SIG-M5 treated with dmso at 0.1 percent for 504 hours (cell line): ENCODE measurements at regions not wholly inside any gene's neighbourhood (a gene's known extent, or its start where the extent isn't known, plus 50 kb on each side); places are given as distances from the start of the nearest gene placed in this dataset.

Experiments used
- DNase-seq: peaks from one replicate; lab custom pipeline; 2025; ENCODE audit not compliant: unreplicated experiment; lab: John Stamatoyannopoulos, UW

DNA sequence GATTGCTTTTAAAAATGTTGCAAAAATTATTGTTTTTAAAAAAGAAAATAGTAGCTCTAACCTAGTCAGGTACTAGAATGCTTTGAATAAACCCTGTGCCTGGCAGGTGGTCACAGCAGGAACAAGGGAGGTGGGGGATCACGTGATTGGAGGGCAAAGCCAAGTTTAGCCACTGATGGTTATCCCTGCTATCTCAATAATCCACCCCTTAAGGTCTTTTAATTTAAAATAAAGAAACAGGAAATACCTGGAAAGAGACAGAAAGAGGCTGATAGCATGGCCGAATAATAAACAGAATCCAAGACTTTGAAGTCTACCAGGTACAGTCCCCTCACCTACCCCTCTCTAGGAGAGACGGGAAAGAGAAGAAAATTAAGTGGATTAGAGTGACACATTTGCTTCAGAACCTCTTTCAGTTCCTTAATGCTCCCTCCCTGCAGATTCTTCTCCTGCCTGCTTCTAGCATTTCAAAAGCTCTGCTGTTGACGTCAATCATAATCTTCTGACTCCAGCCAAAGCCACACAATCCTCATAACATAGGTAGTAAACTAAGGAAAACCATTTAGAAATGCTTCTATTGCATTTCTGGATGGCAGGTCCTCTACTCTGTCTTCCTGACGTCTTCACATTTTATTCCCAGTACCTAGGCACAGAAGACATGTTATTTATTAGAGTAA, 303.4 kb upstream of the MME start:
- DNase-seq: peak; percentile 3

DNA sequence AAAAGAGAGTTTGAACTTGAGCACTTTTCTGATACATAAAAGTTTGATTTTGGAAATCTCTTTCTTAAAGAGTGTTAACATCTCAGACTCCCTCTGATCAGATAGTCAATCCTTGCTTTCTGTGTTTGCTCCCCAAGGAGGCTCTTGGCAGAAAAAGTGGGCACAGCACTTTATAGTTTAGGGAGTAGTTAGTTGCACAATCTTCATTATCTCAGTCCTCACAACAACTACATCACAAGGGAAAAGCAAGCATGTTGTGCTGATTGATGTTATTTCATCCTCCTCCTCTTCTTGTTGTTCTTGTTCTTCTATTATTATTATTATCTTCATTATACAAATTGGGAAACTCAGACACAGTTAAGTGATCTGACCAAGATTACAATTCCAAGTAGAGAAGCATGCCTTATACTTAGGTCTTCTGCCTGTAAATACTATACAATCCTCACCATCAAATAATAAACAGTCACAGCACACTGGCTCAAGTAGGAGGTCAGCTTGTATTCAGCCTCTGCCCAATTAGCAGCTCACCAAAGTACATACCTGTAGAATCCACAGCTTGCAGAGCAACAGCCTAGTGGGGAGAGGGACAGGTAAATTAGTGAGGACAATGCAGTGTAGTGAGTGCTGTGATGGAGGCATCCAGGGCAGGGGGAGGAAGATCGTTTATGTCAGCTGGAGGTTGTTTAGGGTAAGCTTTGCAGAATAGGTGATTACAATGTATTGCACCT, 304.1 kb upstream of the MME start:
- no peak for DNase-seq

DNA sequence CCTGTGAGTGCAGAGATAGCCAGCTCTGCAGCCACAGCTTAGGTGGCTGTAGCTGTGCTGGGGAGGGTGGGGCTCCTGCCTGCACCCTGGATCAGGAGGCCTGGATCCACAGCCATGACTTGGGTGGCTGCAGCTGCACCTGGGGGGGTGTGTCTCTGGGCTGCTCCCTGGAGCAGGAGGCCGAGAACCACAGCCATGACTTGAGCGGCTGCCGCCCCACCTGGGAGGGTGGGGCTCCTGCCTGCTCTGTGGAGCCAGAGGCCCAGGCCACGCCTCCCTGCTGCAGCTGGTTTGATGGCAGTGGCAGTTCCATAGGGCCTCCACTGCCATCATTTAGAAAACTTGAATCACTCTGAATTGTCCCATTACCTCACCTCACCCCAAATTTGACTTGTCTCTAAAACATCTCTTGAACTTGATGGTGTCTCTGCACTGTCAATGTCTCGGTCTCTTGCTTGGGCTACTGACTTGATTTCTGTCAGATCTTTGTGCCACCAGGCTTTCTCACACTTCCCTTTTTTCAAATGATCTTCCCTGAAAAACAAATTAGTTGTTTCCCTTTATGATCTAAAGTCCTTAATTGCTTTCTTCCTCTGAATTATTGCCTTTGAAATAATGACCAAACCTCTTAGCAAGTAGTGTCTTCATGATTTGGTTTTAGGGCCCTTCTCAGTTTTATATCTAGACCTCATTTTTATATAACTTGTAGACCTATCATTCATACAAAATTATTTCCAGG, 313.2 kb upstream of the MME start:
- no peak for DNase-seq

DNA sequence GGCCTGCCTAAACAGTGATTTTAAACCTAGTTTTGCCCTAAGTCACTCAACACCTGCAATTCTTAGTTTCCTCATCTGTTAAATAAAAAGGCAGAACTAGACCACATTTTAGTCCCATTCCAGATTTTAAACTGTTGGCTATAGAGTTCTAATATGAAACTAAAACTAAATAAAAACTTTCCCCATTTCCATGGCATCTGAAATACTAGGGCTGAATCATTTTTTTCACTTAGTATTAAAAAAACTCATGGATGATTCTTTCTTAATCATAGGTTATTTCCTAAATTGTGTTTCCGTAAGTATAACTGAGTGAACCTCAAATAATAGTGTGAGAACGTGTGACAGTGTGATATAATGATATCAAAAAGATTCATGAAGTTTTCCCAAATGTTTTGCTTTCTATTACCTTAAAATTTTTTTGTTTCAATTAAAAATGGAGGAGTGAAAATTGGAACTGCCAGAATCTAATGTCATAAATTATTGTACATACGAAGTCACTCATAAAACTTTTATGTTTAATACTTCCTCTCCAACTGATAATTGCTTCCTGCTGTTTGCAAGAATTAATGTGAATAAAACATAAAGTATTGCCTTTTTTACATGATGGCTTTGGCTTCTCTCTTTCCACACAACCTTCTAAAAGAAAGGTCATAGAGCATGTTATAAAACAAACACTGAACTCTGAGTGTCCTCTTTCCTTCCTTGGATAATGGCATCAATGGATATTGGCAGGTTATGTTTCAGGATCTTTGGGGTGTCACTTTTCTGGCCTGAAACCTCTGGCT, 315.1 kb upstream of the MME start:
- DNase-seq: no peak

DNA sequence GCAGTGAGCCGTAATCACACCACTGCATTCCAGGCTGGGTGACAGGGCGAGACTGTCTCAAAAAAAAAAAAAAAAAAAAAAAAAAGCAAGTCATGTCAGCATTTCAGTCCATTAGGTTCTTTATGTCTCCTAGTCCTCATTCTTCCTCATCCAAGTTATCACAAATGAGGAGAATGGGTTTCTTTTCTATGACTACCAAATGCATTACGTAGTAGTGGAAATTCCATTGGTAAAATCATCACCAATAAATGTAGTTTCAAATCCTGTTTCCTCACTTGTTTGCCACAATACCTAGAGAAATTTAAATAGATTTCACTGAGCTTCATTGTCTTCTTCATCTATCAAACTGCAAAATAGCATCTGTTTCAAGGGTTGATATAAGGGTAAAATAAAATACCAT, 317.6 kb upstream of the MME start:
- no peak for DNase-seq

DNA sequence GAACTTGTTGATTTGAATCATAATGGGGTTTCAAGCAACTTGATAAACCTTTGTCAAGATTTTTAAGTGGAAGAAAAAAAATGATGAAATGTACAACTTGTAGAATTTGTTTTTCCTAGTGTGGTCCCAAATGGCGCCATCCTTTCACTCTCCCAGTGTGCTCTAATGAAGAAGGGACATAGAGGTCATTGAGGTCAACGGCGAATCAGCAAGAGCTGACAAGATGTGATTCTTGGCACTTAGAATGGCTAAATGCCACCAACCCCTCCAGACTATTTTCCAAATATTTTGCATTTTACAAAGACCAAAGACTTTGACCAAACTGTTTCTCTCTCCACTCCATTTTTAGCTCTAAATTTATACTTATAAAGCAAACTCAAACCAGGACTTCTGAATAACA, 320.2 kb upstream of the MME start:
- DNase-seq: no peak

DNA sequence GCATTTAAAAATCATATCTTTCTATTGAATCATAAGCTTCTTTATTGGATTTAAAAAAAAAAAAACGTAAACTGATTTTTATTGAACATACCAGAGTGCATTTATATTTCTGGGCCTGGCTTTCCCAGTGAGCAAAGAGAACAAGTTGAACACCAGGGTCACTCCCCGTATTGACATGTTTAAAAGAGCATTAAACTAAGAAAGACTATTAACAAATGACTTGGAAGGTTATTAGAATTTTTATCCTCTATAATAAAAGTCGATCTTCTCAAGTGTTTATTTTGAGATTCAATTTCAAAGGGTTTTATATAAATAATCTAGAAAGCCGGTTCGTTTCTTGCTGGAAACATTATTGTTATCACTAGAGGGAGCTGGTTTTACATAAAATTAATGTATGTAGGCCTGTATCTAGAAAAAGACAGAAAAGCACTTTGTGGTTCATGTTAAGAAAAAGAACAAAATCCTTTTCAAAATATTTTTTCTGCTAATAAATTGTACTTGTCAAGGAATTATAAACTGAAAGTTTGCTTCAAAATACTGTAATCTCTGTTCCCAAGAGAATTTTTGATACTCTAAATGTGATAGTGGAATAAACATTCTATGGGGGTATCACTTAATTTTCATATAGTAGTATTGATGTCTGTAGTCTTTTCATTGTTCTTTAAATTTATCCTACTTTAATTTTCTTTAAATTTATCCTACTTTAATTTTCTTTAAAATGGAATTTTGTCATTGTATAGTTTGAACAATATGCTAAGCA, 321.8 kb upstream of the MME start:
- DNase-seq: peak; percentile 56

DNA sequence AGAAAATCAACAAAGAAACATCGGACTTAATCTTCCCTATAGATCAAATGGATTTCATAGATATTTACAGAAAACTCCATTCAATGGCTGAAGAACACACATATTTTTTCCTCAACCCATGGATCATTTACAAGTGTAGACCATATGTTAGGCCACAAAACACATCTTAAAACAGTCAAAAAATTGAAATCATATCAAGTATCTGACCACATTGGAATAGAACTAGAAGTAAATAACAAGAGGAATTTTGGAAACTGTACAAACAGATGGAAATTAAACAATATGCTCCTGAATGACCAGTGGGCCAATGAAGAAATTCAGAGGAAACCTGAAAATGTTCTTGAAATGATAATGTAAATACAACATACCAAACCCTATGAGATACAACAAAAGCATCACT, 323.1 kb upstream of the GPR149 start:
- DNase-seq: no peak

DNA sequence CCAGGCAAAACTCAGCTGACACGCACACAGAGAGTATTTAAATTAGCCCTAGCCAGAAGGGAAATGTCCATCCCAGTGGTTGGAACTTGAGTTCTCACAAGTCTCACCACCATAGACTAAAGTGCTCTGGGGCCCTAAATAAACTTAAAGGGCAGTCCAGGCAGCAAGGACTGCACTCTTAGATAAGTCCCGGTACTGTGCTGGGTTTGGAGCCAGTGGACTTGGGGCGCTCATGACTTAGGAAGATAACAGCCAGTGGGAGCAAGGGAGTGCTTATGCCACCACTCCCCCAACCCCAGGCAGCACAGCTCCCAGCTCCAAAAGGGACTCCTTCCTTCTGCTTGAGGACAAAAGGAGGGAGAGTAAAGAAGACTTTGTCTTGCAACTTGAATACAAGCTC, 319.5 kb upstream of the GPR149 start:
- no peak for DNase-seq

DNA sequence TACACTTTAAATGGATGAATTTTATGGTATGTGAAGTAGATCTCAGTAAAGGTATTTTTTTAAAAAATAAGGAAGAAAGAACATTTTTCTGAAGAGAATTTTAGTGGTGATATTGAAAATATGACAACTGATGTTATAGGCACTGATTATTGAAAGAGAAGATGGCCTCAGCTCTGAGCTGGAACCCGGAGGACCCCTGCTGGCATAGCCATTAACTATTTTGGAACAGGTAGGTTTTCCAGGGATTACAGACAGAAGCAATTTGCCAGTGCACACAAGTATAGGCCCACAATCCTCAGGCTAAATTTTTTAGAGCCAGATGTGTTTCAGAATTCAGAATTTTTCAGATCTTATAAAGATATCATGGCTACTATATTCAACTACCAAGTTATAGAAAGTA, 315.9 kb upstream of the GPR149 start:
- no peak for DNase-seq

DNA sequence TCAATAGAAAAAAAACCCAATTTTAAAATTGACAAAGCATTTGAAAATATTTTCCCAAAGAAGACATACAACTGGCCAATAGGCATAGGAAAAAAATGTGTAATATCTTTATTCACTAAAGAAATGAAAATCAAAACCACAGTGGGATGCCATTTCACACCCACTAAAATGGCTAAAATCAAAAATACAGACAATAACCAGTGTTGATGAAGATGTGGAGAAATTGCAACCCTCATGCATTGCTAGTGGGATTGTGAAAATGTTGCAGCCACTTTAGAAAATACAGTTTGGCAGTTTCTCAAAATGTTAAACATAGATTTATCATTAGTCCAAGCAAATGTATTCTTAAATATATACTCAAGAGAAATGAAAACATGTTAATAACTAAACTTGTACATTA, 315.1 kb upstream of the GPR149 start:
- no peak for DNase-seq

DNA sequence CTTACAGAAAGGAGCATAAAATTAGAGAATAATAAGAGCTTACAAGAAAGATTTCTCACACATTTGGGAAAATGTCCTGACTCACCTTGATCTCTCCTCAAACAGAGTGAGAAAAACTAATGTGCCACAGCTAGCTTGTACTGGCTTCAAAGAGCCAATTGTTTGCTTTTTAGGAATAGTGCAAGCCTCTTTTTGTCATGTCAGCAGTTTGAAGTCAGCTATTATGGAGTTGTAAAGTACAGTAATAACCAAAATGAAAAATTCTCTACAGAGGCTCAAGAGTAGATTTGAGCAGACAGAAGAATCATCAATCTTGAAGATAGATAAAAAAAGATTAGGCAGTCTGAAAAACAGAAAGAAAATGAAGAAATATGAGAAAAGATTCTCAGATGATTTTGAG, 313.4 kb upstream of the GPR149 start:
- DNase-seq: no peak

DNA sequence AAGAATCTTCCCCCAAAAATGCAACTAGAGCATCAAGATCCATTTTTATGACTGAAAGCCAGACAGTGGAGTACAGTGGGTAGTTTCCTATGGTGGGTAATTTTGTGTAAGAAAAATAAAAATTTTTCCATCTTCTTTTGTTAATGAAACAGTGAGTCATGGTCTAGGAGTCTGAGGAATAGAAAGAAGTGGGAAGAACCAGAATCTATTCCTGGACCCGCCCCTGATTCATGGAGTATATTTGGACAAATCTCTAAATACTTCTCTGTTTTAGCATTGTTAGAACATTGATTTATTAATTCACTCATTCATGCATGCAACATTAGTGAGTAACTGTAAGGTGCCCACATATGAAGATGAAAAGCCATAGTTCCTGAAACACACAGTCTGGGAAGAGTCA, 304.5 kb upstream of the GPR149 start:
- no peak for DNase-seq

DNA sequence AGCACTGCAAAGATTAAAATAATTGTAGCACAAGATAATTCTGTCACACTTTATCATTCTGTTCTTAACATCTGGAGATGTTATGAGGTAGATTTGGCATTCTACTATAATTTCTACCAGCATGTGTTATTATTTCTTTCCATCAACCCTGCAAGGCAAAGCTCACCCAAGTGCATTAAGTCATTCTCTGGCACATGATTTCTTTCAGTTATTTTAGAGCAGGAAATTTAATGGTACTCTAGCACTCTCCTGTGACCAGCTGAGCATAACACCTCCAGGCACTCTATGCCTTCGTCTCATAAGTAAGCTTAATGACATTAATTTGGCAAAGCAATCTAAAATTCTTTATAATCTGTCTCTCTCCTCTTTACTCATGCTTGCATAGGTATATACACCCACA, 300.2 kb upstream of the GPR149 start:
- peak; percentile 13 for DNase-seq

DNA sequence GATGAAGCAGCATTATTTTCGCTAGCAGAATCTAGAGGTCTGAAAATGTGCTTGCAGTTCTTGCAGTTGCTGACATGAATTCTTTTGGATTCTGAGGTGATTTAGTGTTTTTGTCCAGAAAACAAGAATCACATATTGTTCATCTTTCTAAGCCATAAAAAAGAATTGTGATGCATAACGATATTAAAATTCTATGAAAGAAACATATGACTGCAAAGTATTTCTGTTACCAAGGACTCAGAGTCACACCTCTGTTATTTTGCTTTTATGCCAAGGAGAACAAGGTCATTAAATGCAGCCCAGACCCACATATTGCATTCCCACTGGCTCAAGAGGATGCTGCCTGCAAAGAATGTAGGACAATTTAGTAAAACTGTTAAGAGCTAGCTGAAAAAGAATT, 299.8 kb upstream of the GPR149 start:
- DNase-seq: no peak

DNA sequence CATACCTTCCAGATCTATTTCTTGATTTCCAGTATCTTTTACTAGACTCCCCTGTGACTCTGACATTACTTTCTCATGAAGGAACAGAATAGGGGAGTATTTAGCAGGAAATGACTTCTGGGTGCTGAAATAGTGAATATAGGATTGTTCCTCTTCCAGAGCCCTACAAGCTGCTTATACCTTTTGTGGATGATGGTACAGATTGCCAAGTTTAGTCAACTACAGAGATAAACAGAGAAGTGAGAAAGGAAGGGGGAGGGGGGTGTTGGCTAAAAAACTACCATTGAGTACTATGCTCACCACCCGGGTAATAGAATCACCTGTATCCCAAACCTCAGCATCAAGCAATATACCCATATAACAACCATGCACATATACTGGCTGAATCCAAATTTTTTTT, 298.3 kb upstream of the GPR149 start:
- DNase-seq: peak; percentile 9

DNA sequence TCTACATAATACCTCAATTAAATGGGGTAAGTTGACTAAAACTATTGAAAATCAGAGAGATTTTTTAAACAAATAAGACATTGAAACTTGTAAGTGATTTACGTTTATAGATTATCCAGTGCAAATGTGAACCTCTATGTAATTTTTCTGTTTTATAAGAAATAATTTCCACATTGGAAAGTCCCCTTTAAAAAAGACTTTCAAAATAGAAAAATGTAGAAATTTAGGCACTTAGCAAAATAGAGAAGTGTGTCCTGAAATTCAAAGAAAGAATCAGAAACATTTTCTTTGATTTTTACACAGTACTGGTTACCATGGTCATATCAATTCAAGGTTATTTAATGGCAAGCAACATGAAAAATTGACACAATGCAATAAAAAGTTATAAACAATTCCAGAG, 290.9 kb upstream of the GPR149 start:
- DNase-seq: no peak

DNA sequence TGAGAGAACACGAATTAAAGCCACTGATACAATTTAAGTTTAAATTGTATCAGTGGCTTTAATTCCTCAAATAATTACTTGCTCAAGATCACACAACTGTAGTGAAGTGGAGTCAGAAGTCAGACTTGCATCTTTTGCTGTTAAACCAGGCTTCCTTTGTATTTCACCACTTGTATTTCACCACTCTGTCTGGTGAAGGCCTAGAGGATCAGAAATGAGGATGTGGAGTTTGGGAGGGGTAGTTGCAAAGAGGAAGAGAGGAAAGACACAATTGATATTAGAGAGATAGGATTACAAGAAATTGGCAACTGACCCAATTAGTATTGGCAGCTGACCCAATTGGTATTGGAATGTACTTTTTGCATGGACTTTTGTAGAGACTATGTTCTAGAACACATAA, 288.1 kb upstream of the GPR149 start:
- peak; percentile 91 for DNase-seq

DNA sequence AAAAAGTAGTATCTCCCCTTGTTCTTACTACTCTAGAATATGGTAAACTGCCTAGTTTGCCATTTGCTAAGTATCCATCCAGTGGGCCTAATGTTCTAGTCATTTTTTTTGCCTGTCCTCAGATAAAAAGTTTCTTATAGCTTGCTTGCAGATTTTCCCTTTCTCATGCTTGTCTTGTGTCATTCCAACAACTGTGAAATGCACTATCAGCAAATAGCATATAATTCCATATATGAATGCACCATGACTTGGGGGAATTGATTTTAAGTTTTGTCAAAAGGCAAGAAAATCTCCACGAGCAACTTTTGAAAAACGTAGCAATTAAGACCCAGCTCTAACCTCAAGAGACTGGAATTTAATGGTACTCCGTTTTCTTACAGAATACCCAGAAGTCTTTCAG, 286.2 kb upstream of the GPR149 start:
- DNase-seq: no peak

DNA sequence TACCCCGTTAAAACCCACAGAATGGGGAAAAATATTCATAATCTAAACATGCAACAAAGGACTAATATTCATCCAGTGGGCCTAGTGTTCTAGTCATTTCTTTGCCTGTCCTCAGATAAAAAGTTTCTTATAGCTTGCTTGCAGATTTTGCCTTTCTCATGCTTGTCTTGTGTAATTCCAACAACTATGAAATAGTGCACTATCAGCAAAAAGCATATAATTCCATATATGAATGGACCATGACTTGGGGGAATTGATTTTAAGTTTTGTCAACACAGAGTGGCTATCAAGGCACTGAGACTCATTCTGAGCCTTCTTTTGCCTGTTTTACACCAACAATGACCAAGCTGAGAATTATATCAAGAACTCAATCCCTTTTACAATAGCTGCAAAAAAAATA, 278.6 kb upstream of the GPR149 start:
- DNase-seq: no peak

DNA sequence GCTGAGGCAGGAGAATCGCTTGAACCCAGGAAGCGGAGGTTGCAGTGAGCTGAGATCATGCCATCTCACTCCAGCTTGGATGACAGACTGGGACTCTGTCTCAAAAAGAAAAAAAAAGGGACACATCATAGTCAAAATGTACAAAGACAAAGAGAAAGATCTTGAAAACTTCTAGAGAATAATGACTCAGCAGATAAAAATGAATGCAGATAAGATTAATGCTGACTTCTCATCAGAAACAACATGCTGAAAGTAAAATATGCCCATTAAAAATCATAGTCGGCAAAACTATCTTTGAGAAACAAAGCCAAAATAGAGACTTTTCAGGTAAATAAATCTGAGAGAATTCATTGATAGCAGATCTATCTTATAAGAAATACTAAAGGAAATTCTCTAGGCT, 271.1 kb upstream of the GPR149 start:
- DNase-seq: no peak
